Activated gamma-delta T cell treated with Interleukin-2 at 50 U/mL for 16 hours (primary cell): ENCODE measurements at regions not wholly inside any gene's neighbourhood (a gene's known extent, or its start where the extent isn't known, plus 50 kb on each side); places are given as distances from the start of the nearest gene placed in this dataset.

ENCODE experiments used
- DNase-seq: peaks from one replicate; pipeline ENCODE4 v3.0.0-alpha.2; 2020

DNA sequence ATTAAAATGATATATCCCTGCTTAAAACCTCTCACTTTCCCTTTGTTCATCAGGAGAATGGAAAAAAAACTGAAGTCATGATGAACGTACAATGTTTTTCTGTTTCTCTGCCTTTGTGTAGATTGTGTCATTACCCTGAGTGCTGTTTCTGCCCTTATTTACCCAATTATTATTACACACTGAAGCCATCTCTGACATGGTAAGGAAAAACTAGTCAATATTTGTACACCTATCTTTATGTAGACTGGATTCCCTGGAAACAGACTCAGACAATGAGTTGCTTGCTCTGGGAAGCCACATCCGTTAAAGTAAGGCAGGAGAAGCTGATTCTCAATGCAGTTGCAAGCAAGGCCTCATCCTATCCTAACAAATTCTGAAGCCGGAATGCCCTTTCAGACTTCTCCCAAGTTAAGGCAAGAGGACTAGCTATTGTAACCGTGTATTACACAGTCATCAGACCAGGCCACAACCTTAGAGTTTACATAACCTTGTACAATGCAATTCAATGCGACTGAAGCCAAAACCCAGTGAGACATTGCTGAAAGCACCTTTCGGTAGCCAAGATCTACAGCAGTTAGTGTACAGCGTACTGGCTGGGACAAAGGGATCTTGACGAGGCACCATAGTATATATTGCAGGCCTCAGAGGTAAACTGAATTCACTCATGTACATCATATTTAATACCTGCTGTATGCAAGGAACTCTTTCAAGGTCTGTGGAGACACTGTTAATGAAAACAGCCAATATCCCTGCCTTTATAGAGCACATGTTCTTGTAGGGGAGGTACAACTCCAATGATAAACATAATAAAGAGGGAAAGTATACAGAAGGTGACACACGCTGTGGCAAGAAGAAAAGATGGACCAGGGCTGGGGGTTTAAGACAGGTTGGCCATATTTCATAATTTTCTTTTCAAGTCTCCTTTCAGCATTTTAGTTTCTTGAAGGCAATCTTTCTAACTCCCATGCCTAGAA is 1040.8 kb upstream of the SEMA6D start:
- no peak for DNase-seq

DNA sequence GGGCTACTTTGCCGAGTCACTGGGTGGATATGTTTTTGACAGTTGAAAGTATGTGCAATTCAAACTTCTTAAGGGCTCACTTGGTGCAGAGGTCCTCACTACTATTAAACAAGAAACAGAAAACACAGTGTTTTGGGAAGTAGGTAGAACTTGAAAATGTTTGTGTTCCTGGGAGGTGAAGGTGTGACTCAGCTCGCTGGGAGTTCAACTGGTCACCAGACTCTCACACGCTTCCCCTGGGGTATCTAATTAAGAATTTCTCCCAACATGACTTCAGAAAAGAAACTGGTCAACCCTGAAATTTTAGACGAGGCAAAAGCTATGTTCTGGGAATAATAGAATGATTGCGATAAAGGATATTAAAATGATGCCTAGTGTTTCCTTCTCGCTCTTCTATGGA is 1039.8 kb upstream of the SEMA6D start:
- no peak for DNase-seq

DNA sequence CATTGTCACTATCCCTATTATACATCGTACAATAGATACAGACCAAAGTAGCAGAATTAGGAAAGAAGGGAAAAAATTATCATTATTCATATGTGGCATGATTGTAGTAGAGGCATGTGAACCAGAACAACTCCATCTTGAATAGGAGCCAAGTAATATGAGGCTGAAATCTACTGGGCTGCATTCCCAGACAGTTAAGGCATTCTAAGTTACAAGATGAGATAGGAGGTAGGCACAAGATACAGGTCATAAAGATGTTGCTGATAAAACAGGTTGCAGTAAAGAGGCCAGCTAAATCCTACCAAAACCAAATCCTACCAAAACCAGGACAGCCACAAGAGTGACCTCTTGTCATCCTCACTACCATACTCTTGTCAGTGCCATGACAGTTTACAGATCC is 1035.4 kb upstream of the SEMA6D start:
- no peak for DNase-seq

DNA sequence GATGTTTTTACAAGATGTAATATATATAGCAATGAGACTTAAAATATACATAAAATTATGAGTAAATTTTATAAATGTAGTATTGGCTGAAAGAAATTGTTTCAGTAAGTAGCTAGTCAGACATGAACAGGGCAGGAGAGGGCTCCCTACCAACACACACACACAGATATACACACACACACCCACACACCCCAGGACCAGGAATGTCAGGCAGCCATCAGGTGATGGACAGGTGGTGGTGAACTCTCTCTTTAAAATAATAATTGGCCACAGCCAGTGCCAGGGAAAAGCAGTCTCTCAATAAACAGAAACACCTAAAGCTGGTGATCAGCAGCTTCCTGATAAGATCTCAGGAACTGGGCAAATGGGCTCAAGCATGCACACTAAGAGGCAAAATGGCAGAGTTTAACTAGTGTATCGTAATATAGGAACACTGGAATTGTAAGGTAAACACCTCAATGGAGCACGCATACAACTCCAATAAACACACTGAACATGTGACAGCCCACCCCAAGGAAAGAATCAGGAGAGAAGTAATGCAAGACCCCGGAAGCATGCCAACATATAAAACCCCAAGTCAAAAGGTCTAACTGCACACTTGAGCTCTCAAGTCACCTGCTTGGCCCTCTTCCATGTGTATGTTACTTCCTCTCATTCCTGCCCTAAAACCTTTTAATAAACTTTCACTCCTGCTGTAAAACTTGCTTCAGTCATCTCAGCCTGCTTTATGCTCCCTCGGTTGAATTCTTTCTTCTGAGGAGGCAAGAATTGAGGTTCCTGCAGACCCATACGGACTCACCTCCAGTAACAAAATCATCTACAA is 1034.1 kb upstream of the SEMA6D start:
- DNase-seq = no peak

DNA sequence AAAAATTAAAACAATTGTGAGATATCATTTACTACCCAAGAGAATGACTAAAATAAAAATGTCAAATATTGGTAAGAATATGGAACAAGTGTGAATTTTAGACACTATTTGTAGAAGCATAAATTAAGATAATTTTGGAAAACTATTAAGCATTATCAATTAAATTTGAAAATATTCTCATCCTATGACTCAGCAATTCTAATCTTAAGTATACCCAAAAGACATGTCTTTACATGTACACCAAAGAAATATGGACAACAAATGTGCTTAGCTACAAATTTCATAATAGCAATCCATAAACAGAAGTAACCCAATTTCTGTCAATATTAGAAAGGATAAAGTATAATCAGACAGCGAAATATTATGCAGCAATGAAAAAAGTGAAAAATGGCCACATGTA is 1032.2 kb upstream of the SEMA6D start:
- no peak for DNase-seq

DNA sequence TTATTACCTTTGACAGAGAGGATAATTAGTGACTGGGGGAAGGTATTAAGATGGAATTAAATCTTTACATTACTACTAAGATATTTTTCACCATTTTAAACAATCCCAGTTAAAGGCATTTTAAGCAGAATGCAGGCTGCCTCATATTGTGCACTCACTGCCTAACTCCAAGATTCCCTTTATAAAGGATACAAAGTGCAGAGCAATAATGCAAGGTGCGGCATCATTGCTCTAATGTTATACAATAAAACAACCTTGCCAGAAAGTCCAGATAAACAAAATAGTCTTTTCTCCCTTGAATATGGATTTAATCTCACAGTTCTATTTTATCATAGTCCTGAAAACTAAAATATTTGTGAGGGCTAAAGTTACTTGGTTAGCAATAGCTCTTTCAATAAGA is 1031.6 kb upstream of the SEMA6D start:
- no peak for DNase-seq

DNA sequence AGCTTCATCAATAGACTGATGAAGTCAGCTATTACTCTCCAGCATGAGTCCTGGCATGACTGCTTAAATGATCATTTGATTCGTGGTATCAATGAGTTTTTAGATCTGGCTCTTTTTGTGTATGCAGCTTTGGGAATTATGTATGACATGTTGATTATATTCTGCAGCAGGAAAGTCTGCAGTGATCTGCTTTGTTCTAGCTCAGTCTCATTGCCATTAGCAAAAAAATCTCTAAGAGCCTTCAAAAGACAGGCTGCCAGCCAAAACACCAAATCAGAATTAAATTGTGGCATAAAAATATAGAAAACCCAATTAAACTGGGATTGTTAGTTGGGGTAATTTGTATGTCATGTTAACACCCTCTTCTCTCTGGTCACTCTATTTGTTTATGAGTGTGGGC is 1021.0 kb upstream of the SEMA6D start:
- DNase-seq = no peak

DNA sequence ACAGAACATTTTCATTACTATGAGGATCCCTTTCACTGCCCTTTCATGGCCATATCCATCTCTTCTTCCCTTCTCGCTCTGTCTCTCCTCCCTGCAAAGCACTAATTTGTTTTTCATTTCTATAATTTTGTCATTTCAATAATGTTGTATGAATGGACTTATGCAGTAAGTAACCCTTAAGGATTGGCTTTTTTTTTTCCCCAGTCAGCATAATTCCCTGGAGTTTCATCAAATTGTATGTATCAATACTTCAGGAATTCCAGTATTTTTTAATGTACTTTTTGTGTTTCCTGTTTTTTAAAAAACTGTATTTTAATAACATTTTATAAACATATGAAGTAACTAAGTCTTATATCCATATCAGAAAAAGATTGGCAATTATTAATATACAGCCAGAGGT is 1016.0 kb upstream of the SEMA6D start:
- DNase-seq = no peak

DNA sequence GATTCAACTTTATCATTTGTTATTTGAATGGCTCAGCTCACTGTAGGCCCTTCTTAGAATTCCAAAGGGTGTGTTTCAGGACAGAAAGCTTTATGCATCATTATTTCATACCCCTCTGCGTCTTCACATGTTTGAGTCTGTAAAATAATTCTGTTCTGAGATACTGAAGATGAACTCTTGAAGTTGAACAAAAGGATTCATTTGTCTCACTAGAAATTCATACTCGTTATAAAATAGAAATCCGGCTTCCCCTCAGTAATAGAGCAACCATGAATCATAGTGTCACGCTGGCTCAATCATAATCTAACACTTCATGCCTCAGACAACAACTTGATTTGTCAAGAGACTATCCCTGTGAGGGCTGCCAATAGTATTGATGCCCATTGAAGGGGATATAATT is 1015.4 kb upstream of the SEMA6D start:
- no peak for DNase-seq

DNA sequence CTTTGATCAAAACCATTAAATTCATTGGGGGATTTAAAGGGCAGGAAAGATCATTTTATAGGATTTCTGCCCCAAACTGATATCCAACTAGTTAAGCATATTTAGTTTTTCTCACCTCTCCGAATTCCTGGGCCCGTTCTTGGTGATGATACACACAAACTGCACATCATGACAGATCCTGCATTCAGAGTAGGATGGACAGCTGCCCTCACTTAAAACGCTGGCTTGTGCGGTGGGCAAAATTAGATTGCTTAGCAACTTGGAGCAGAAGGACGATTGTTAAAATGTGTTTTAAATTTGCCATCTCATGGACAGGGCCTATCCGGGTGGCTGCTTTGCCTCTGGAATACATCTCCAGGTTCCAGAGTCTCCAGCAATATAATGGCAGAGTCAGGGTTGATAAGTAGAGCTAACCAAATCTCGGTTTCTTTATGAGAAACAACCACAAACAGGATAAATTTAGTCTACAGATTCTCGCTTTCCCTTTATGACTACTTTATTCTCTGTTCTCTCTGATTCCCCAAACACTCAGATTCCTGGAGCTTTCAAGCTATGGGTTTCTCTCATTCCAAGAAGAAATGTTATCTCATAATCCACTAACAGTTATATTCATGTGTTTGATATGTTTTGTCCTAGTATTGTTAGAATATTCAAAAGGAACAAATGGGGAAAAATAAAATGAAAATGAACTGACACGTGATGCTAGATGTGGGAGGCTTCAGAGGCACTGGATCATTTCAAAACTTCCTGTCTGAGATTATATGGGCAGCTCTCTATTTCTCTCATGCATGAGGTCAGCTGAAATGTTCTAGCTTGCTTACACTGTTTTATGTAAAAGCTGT is 1014.1 kb upstream of the SEMA6D start:
- DNase-seq = no peak

DNA sequence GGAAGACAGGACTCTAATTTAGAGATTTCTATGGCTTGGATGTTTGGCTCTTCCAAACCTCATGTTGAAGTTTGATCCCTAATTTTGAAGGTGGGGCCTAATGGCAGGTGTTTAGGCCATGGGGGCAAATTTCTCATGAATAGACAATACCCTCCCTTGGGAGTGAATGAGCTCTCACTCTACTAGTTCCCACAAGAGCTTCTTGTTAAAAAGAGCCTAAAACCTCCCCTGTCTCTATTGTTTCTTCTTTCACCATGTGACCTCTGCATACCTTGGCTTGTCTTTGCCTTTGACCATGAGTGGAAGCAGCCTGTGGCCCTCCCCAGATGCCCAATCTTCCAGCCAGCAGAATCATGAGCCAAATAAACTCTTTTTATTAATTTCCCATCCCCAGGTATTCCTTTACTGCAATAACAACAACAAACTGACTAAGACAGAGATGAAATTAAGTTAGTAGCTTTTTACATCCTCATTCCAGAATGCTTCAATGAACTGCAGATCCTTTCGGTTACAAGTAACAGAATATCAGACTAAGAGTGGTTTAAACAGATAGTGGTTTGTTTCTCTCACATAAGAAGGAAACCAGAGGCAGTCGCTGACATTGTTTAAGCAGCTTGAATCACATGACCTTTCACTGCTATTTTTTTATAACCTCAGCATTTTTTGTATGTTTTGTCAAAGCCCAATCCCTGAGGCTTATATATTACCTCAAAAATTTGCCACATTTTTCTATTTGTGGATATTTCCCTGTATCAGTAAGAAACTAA is 1013.3 kb upstream of the SEMA6D start:
- no peak for DNase-seq

DNA sequence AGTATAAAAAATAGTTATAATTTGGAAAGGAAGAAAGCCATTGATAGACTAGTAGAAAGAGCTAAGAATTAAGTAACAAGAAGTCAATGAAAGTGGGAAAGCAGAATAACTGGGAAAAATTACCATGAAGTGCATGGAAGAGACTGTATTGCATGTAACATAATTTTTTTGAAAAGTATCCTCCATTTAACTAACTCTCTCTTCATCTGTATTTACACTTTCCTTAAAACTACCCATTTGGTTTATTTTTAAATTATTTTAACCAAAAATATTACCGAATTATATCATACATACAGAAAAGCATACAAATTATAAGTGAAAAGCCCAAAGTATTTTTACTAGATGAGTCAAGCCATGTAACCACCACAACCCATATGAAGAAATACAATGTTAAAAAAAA is 1009.9 kb upstream of the SEMA6D start:
- DNase-seq = no peak

DNA sequence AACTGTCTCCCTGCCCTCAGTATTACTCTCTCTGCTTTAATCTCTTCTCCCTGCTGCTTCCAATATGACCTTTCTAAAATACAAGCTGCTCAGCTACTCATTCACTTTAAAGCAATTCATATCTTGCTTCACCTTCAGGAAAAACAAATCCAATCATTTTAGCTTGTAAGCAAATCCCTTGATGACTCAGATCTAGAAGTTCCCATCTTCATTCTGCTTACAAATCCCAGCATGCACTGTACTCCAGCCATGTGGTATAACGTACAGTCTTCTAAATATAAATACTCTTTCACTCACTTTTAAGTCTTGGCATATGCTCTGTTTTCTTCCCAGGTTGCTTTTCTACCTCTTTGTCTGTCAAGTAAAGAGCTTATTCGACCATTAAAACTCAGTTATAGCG is 1009.1 kb upstream of the SEMA6D start:
- DNase-seq = no peak

DNA sequence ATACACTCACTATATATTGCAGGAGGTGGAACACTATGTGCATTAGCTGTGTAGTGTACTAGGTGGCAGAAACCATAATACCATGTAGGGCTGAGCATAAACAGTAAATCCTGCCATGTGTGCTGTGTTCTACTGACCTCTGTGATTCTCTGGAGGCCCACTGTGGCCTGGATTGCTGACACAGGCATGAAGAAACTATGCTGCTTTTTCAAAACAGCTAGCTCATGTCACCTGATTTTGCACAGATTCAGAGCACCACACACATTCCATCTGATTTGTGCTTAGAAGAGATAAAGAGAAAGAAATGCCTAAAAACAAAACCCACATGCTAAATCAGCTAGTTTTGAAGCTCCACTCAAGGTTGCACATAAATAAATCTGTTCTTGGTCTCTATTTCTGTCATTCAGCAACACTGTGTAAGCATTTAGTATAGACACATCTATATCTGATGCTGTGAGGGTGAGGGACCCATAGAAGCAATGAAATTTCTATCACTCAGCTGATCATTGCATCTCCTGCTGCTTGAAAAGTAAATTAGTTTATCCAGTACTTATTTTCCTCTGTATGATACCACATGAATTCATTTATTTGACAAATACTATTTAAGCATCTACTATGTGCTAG is 1007.7 kb upstream of the SEMA6D start:
- no peak for DNase-seq

DNA sequence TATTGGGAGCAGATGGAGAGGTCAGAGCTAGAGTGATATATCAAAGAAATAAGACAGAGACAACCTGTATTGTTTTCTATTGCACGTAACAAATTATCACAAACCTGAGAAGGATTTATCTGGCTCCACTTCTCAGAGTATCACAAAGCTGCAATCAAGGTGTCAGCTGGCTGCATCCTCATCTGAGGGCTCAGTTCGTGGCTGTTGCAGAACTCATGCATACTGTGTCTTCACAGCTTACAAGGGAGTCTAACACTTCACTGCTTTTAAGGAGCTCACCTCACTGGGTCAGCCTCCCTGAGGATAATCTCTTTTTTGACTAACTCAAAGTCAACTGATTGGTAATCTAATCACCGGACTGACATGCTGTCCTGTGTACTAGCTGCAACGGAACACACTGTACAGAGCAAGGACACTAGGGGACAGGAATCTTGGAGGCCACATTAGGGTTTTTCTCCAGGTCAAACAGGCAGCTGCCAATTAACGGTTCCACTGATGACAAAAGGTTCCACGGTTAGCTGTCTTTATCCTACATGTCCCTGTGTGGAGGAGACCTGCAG is 1006.8 kb upstream of the SEMA6D start:
- DNase-seq = no peak

DNA sequence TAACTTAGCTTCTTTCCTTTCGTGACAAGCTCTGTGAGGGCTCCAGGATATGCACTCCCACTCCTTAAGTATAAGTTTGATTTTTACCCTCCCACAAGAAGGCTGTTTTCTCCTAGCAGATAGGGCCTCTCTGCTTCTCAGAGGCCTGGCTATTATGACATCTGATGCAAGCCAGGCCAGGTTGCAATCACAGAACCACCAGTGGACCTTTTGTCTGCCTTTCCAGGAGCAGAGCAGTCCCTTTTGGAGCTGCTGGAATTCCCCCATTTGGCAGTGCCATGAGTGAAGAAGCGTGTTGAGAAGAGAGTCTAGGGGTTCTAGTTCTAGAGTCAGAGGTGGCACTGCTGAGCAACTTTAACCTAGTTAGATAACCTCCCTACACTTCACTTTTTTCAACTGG is 1004.3 kb upstream of the SEMA6D start:
- no peak for DNase-seq

DNA sequence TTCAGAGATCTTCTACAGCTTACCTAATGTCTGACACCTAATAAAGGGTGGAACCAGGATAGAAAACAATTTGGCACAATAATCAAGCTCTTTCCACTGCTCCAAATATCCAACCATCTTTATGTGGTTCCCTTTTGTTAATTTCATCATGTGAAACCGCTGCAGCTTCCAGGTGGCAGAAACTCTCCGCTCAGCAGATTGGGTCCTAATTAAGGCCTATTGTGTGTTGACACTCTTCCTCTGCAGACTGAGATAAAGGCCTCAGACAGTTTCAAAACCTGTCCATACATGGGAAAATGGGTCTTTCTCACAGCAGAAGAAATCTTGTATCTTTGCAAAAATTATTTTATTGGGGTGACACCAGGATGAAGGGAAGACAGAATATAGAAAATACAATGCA is 1002.4 kb upstream of the SEMA6D start:
- DNase-seq = no peak

DNA sequence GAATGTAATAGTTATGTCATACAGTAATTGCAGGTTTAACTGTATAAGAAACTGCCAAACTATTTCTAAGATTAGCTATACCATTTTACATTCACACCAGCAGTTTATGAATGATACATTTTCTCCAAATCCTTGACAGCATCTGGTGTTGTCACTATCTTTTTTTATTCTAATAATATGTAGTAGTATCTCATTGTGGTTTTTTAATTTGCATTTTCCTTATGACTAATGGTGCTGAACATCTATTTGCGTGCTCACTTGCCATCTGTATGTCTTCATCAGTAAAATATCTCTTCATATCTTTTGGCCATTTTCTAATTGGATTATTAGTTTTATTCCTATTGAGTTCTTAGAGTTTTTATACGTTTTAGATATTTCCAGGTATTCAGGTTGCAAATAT is 994.0 kb upstream of the SEMA6D start:
- no peak for DNase-seq

DNA sequence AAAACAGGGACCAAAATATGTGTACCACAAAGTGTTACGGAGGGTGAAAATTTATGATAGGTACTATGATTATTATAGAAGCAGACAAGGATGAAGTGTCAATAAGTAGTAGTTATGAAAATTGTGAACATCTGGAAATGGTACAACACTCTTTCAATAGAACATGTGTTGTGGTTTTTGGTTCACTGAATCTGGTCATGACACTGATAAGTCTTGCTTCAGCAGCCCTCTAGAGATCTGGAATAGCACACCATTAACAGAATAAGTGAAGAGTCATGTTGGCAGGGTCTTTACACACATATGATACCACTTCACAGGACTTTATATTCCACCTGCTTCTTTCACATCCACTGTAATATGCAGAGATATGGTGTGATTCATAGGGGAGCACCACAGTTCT is 985.2 kb upstream of the SEMA6D start:
- no peak for DNase-seq

DNA sequence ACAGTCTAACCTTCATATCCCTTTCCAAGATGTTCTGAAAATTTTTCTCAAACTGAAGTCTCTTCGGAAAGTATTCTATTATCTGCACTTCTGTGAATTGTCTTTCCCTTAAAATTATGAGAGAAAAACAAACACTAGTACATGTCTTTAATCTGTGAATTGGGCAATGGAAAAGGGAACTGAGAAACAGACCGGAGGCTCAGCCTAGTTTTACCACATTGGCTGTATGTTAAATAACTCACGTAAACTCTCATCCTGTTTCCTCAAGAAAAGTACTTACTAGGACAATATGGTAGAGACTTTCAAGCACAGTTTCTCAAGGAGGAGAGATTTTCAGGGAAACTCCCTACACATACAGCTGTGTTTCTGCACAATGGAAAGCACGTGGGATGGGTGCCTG is 982.2 kb upstream of the SEMA6D start:
- no peak for DNase-seq

DNA sequence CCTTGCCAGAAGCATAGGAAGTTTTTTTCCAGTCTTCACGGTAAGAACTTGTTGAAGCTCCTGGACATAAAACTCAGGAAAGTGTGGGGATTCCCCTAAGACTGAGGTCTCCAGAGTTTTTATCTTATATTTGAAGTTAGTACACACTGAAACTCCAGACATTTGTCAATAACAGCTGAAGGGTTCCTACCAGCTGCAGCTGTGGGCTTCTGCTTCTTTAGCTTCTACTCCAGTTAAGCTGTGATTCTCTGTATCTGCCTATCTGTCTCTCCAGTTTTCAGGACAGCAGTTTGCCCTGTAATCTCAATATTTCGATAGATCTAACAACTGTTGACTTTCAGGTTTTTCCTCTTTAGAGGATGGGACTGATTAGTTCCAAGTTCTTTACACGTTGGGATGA is 966.0 kb upstream of the SEMA6D start:
- DNase-seq = no peak

DNA sequence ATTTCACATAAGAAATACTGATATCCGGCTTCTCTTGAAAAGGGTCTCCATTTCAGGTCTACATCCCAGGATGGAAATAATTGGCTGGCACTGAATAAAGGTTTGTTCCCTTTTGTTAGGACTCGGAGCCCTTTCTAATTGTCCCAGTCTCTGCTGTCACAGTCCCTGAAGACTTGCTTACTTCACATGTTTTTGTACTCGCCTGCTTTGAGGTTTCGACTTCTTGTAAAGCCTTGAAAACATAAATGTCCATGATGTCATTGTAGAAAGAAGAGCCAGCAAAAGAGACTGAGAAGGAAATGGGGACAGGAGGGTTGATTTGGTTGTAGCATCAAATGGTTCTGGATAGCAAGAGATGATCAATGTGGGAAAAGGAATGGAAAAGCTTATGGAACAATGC is 963.4 kb upstream of the SEMA6D start:
- DNase-seq = no peak
